Spinal cord (tissue), 9 donors: ENCODE measurements at regions not wholly inside any gene's neighbourhood (a gene's known extent, or its start where the extent isn't known, plus 50 kb on each side); places are given as distances from the start of the nearest gene placed in this dataset.
"Not testable (repeated sequence)": the region's sequence is repeated elsewhere in the genome, so short reads cannot be mapped to it uniquely, and the experiment has no call there.

Experiments used
- DNase-seq, 6 donors: peaks; one replicate each; pipeline versions ENCODE4 v3.0.0 to v3.0.0-alpha.2; 2013 to 2015; ENCODE audit warnings: low spot score in 6 of 6, low read depth in 4 of 6
- H3K27ac ChIP-seq: one replicate; pipeline ENCODE4 v1.5.1; 2013; ENCODE audit warnings: low read depth, low read length, control low read depth
- H3K27me3 ChIP-seq: one replicate; pipeline ENCODE4 v1.6.1; 2013; ENCODE audit warnings: low read length; ENCODE audit not compliant: control insufficient read depth, insufficient read depth
- H3K36me3 ChIP-seq: one replicate; pipeline ENCODE4 v1.6.1; 2013; ENCODE audit warnings: low read length; ENCODE audit not compliant: control insufficient read depth, insufficient read depth
- H3K4me1 ChIP-seq: one replicate; pipeline ENCODE4 v1.6.1; 2013; ENCODE audit warnings: low read length; ENCODE audit not compliant: control insufficient read depth, insufficient read depth
- H3K4me3 ChIP-seq: one replicate; pipeline ENCODE4 v1.5.1; 2013; ENCODE audit warnings: low read depth, low read length, control low read depth
- H3K9me3 ChIP-seq: one replicate; pipeline ENCODE4 v1.6.1; 2013; ENCODE audit warnings: low read length; ENCODE audit not compliant: control insufficient read depth, insufficient read depth
- WGBS: methylation state at CpG from one replicate; pipeline ENCODE4 v1.1.5; 2013; ENCODE audit warnings: missing lambda C conversion rate; ENCODE audit not compliant: insufficient coverage; 5-methylcytosine and 5-hydroxymethylcytosine counted together
- donor health status: healthy.

DNA sequence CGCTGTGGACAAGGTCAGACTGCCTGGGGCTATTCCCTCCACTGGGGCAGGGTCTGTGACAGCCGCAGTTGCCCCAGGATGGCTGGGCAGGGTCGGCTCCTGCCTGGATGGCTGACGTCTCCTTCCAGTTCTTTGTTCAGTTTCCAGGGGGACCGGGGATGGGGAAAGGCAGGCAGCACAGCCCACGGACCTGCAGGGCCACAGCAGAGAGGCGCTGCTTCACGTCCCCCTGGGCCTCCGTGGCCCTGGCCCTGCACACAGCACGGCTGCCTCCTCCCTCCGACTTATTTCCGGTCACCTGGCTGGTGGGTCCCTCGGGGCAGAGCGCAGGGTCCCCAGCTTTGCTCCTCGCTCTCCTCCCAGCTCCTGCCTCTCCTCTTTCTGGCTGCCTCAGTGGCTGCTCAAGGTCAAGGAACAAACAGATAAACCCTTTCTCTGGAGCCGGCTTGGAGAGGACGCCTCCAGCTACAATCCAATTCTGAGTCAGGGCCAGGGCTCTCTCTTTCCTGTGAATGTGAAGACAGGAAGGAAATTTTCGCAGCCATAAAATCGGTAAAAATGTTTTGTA, 169.7 kb downstream of the C9orf50 start:
- Histone ChIP-seq H3K4me3 (no peak overlapping the region), H3K36me3 (no peaks in the 10 kb centered on the region), H3K27me3 (no peaks in the 10 kb centered on the region), H3K27ac (peak overlapping the region; percentile 70), H3K4me1 (peaks cover 44% of the 10 kb centered on the region), H3K9me3 (no peaks in the 10 kb centered on the region)
- peak in 1 of 6 donors; percentile 50 for DNase-seq
- WGBS: 36% methylated on average over 18 of the region's 19 CpGs

DNA sequence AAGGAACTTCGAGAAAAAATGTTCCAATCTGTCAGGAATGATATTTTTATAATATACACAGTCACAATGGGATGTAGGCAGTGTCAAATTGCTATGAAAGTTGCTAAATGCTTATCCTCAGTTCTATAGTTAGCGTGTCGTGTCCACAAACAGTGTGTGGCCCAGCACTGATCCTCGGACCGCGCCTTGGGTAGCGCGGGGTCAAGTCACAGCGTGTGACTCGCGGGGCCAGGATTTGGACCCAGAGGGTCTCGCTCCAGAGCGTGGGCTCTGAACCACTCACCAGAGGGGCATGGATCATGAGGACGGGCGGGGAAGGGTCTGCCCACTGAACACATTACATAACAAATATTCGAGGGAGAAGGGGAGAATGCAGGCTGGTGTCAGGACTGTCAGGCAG, 171.8 kb downstream of the C9orf50 start:
- WGBS: 98% methylated on average over 10 of the region's 16 CpGs
- H3K9me3 ChIP-seq: no peaks in the 10 kb centered on the region
- H3K27me3 ChIP-seq: no peaks in the 10 kb centered on the region
- no peak overlapping the region for H3K4me3 ChIP-seq
- H3K4me1 ChIP-seq: peaks cover 28% of the 10 kb centered on the region
- no peak overlapping the region for H3K27ac ChIP-seq
- no peak for DNase-seq
- H3K36me3 ChIP-seq: no peaks in the 10 kb centered on the region

DNA sequence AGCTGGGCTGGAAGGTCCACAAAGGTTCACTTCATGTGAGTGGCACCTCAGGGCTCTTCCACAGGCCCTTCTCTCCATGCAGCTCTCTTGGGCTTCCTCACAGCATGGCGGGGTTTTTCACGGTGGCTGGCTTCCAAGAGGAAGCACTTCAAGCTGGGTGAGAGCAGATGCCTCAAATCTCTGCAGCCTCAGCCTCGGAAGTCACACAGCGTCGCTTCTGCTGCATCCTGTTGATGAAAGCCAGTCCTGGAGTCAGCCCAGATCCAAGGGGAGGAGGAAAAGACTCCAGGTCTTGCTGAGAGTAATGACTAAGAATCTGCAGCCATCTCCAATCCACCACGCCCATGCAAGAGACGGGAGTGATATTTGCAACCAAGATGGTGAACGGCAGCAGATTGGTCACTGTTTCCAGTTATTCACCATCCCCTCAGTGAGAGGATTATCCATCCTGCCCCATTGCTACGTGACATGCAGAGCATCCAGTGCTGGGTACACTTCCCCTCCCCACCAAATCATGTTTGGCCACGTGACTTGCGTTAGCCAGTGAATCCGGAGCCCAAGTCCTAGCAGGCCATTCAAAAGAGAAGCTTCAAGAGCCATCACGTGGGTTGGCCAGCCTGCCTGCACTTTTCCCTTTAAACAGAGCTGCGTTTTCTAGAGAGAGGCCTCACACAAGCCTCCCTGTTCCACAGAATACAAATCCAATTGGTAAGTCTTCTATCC, 173.9 kb downstream of the C9orf50 start:
- Histone ChIP-seq H3K27me3 (no peaks in the 10 kb centered on the region), H3K4me3 (no peak overlapping the region), H3K9me3 (no peaks in the 10 kb centered on the region), H3K27ac (no peak overlapping the region), H3K36me3 (no peaks in the 10 kb centered on the region), H3K4me1 (peaks cover 28% of the 10 kb centered on the region)
- 61% methylated on average over 10 of the region's 14 CpGs for WGBS
- peak in 2 of 6 donors; percentile 70 to 88 for DNase-seq

- H3K27ac ChIP-seq: no peak overlapping the region
- WGBS: 95% methylated on average over 5 of the region's 10 CpGs
- peaks cover 17% of the 10 kb centered on the region for H3K4me1 ChIP-seq
- no peaks in the 10 kb centered on the region for H3K27me3 ChIP-seq
- no peaks in the 10 kb centered on the region for H3K36me3 ChIP-seq
- no peaks in the 10 kb centered on the region for H3K9me3 ChIP-seq
- DNase-seq: no peak
- H3K4me3 ChIP-seq: no peak overlapping the region
Observed at GRCh38 chr9:129445794-129446306, 175.1 kb downstream of the C9orf50 start.

- 70% methylated on average over 2 of the region's 8 CpGs for WGBS
- not testable (repeated sequence) for DNase-seq, H3K36me3 ChIP-seq, H3K27ac ChIP-seq, H3K9me3 ChIP-seq, H3K27me3 ChIP-seq, H3K4me3 ChIP-seq
- H3K4me1 ChIP-seq: peaks cover 17% of the 10 kb centered on the region
Observed at GRCh38 chr9:129443515-129444164, 177.3 kb downstream of the C9orf50 start.

DNA sequence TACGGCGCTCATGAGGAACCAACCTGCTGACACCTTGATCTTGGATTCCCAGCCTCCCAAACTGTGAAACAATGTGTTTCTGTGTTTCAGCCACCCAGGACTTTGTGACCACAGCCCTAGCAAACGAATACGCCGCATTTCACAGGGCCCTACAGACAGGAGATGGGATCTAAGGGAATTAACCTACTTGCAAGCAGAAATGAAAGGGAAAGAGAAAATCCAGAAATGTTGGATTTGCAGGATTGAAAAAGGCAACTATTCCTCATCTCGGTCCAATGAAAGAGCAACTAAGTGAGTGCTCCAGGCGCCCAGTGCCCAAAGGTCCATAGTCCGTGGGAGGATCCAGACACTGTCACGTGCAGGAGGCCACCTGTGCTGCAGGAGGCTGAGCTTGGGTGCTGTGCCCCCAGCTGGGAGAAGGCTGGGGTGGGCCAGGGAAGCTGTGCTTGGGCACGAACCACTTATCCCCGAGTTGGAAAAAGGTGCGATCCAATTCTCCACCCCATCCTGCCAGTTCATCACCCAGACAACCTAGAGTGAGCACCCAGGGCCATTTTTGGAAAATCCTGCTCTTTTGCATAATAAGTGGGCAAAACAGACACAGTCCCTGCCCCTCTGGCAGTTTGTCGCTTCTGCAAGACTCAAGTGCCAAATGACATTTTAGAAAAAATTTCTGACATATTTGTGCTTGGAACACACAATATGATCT, 177.9 kb downstream of the C9orf50 start:
- no peak overlapping the region for H3K27ac ChIP-seq
- peak in 1 of 6 donors; percentile 65 for DNase-seq
- 54% methylated on average over 12 of the region's 13 CpGs for WGBS
- no peak overlapping the region for H3K4me3 ChIP-seq
- no peaks in the 10 kb centered on the region for H3K36me3 ChIP-seq
- H3K4me1 ChIP-seq: peaks cover 23% of the 10 kb centered on the region
- peaks cover 3% of the 10 kb centered on the region for H3K27me3 ChIP-seq
- no peaks in the 10 kb centered on the region for H3K9me3 ChIP-seq

- no peak overlapping the region for H3K4me3 ChIP-seq
- no peaks in the 10 kb centered on the region for H3K9me3 ChIP-seq
- peaks cover 7% of the 10 kb centered on the region for H3K27me3 ChIP-seq
- peaks cover 25% of the 10 kb centered on the region for H3K4me1 ChIP-seq
- WGBS: 84% methylated on average over 6 of the region's 7 CpGs
- no peak overlapping the region for H3K27ac ChIP-seq
- no peak for DNase-seq
- H3K36me3 ChIP-seq: no peaks in the 10 kb centered on the region
Observed at GRCh38 chr9:129441852-129442251, 179.0 kb downstream of the C9orf50 start.

DNA sequence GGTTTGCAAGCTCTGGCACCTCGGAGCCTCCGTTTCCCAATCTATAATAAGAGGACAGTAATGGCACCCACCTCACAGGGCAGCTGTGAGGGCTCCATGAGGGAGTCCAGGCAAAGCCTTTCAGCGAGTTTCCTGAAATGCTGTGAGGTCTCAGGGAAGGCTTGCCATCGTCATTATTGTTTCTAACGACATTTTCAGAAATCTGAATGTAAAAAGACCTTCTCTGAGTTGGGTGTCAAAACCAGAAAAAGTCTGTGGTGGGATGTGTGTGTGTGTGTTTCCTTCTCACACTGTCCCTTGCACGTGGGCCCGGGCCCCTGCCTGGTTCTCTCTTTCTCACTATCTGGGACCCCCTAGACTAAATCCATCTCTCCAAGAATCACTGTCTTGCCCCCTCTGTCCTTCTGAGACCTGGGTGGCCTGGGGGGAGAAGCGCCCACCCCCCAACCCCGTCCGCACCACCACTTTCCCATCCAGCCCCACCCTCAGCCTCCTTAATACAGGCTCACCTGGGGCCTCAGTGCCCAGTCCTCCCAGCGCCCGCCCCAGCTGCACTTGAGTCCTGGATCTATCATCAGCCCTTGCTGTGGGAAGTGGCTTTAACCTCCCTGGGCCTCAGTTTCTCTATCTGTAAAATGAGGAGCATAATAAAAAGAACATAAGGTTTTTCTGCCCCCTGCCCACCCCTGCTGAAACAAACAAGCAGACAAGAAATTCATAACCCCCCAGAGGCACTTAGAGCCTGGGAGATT, 180.3 kb downstream of the C9orf50 start:
- H3K4me3 ChIP-seq: no peak overlapping the region
- WGBS: 96% methylated on average over 5 of the region's 12 CpGs
- H3K27ac ChIP-seq: no peak overlapping the region

DNA sequence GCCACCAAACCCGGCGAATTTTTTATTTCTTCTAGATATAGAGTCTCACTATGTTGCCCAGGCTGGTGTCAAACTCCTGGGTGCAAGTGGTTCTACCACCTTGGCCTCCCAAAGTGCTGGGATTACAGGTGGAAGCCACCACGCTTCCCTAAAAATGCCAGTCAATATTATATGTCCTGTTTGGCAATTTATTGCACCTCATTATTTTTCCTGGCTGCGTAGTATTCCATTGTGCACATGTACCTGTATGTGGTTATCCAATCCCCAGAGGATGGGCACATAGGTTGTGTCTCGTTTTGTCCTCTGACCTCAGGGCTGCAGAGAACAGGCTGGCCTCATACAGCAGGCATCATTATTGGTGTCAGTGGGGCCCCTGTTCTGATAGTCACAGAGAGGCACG, 181.7 kb downstream of the C9orf50 start:
- WGBS: 76% methylated on average over 2 of the region's 6 CpGs

More for the DNA sequence above, 180.3 kb downstream of the C9orf50 start:
- Histone ChIP-seq H3K4me1 (peaks cover 31% of the 10 kb centered on the region), H3K9me3 (no peaks in the 10 kb centered on the region), H3K27me3 (peaks cover 7% of the 10 kb centered on the region), H3K36me3 (no peaks in the 10 kb centered on the region)
- no peak for DNase-seq

More for the DNA sequence above, 181.7 kb downstream of the C9orf50 start:
- H3K4me3 ChIP-seq: no peak overlapping the region
- H3K9me3 ChIP-seq: no peaks in the 10 kb centered on the region
- DNase-seq: no peak
- H3K27me3 ChIP-seq: peaks cover 7% of the 10 kb centered on the region
- H3K4me1 ChIP-seq: peaks cover 34% of the 10 kb centered on the region
- no peak overlapping the region for H3K27ac ChIP-seq
- H3K36me3 ChIP-seq: no peaks in the 10 kb centered on the region
